ENCODE measurements at regions not wholly inside any gene's neighbourhood (a gene's known extent, or its start where the extent isn't known, plus 50 kb on each side); places are given as distances from the start of the nearest gene placed in this dataset.

- POLR2A ChIA-PET (ENCODE audit: low non-redundant PET), result no interaction called here
Observed at GRCh38 chr17:70483624-70484023, 314.3 kb downstream of the KCNJ2 start.

GRCh38 chr17:70484050-70484449 is 314.7 kb downstream of the KCNJ2 start:
- H3K4me1 ChIP-seq (ENCODE audit: insufficient read depth, low read length, poor library complexity, severe bottlenecking), result no peaks in the 10 kb centered on the region
- POLR2A ChIA-PET (ENCODE audit: low non-redundant PET), result no interaction called here
- no TSS peak for BruUV-seq (replicated peaks)

More at GRCh38 chr17:70483624-70484023, 314.3 kb downstream of the KCNJ2 start:
- Histone ChIP-seq H3K36me3 (ENCODE audit: insufficient read depth, low read length, poor library complexity, severe bottlenecking) (no peaks in the 10 kb centered on the region), H3K4me1 (ENCODE audit: insufficient read depth, low read length, poor library complexity, severe bottlenecking) (no peaks in the 10 kb centered on the region), H3K4me3 (ENCODE audit: low read depth, low read length, poor library complexity, severe bottlenecking) (no peak overlapping the region), H3K9me3 (ENCODE audit: low read depth, low read length, poor library complexity, severe bottlenecking) (no peaks in the 10 kb centered on the region), H3K27me3 (replicated peaks; ENCODE audit: insufficient read depth, low read depth, low read length, poor library complexity) (no peaks in the 10 kb centered on the region), H3K27ac (ENCODE audit: low read depth, low read length, poor library complexity, severe bottlenecking) (no peak overlapping the region)
- intact Hi-C loops (cut with micrococcal nuclease; ENCODE audit: unreplicated experiment), result no loop called here
- no peak for DNase-seq (ENCODE audit: low spot score)
- no peak for TF ChIP-seq CTCF (conservative IDR thresholded peaks at IDR 0.05; ENCODE audit: low read depth, low read length)
- TF ChIP-seq EZH2 (IDR thresholded peaks at IDR 0.05; ENCODE audit: borderline replicate concordance, low read depth, low read length, poor library complexity, severe bottlenecking), result no peak
- BruUV-seq (replicated peaks), result no TSS peak
- CTCF ChIA-PET, result no interaction called here

GRCh38 chr17:70484496-70484895 is 315.2 kb downstream of the KCNJ2 start:
- H3K4me3 ChIP-seq (ENCODE audit: low read depth, low read length, poor library complexity, severe bottlenecking), result no peak overlapping the region

More at GRCh38 chr17:70484050-70484449, 314.7 kb downstream of the KCNJ2 start:
- CTCF ChIA-PET, result no interaction called here
- DNase-seq (ENCODE audit: low spot score), result no peak
- Histone ChIP-seq H3K4me3 (ENCODE audit: low read depth, low read length, poor library complexity, severe bottlenecking) (no peak overlapping the region), H3K27ac (ENCODE audit: low read depth, low read length, poor library complexity, severe bottlenecking) (no peak overlapping the region), H3K36me3 (ENCODE audit: insufficient read depth, low read length, poor library complexity, severe bottlenecking) (no peaks in the 10 kb centered on the region), H3K27me3 (replicated peaks; ENCODE audit: insufficient read depth, low read depth, low read length, poor library complexity) (no peaks in the 10 kb centered on the region), H3K9me3 (ENCODE audit: low read depth, low read length, poor library complexity, severe bottlenecking) (no peaks in the 10 kb centered on the region)
- no peak for TF ChIP-seq CTCF (conservative IDR thresholded peaks at IDR 0.05; ENCODE audit: low read depth, low read length)
- TF ChIP-seq EZH2 (IDR thresholded peaks at IDR 0.05; ENCODE audit: borderline replicate concordance, low read depth, low read length, poor library complexity, severe bottlenecking), result no peak
- intact Hi-C loops (cut with micrococcal nuclease; ENCODE audit: unreplicated experiment), result no loop called here

More at GRCh38 chr17:70484496-70484895, 315.2 kb downstream of the KCNJ2 start:
- ChIA-PET POLR2A (ENCODE audit: low non-redundant PET) (no interaction called here), CTCF (no interaction called here)
- intact Hi-C loops (cut with micrococcal nuclease; ENCODE audit: unreplicated experiment), result no loop called here
- Histone ChIP-seq H3K36me3 (ENCODE audit: insufficient read depth, low read length, poor library complexity, severe bottlenecking) (no peaks in the 10 kb centered on the region), H3K27me3 (replicated peaks; ENCODE audit: insufficient read depth, low read depth, low read length, poor library complexity) (no peaks in the 10 kb centered on the region), H3K9me3 (ENCODE audit: low read depth, low read length, poor library complexity, severe bottlenecking) (no peaks in the 10 kb centered on the region), H3K4me1 (ENCODE audit: insufficient read depth, low read length, poor library complexity, severe bottlenecking) (no peaks in the 10 kb centered on the region), H3K27ac (ENCODE audit: low read depth, low read length, poor library complexity, severe bottlenecking) (no peak overlapping the region)
- no peak for DNase-seq (ENCODE audit: low spot score)
- no TSS peak for BruUV-seq (replicated peaks)
- TF ChIP-seq EZH2 (IDR thresholded peaks at IDR 0.05; ENCODE audit: borderline replicate concordance, low read depth, low read length, poor library complexity, severe bottlenecking) (no peak), CTCF (conservative IDR thresholded peaks at IDR 0.05; ENCODE audit: low read depth, low read length) (no peak)
